ENCODE measurements at regions not wholly inside any gene's neighbourhood (a gene's known extent, or its start where the extent isn't known, plus 50 kb on each side); places are given as distances from the start of the nearest gene placed in this dataset.
"Not testable (repeated sequence)": the region's sequence is repeated elsewhere in the genome, so short reads cannot be mapped to it uniquely, and the experiment has no call there.

- CTCF ChIA-PET: no interaction called here
- no peak overlapping the region for H3K4me3 Mint-ChIP-seq
- H3K9me3 Mint-ChIP-seq: peaks cover 6% of the 10 kb centered on the region
- peaks cover 3% of the 10 kb centered on the region for H3K36me3 Mint-ChIP-seq
- DNase-seq: no peak
- H3K27ac Mint-ChIP-seq: no peak overlapping the region
- peaks cover 9% of the 10 kb centered on the region for H3K4me1 Mint-ChIP-seq
- peaks cover 12% of the 10 kb centered on the region for H3K27me3 Mint-ChIP-seq
Measured at GRCh38 chr2:234252772-234253171, 202.3 kb downstream of the SPP2 start.

GRCh38 chr2:234251326-234252271, 201.1 kb downstream of the SPP2 start:
- Mint-ChIP-seq H3K9me3 (no peaks in the 10 kb centered on the region), H3K27me3 (peaks cover 11% of the 10 kb centered on the region), H3K36me3 (peaks cover 3% of the 10 kb centered on the region), H3K27ac (peak overlapping the region; percentile 16), H3K4me3 (no peak overlapping the region), H3K4me1 (peaks cover 7% of the 10 kb centered on the region)
- no peak for DNase-seq
- CTCF ChIA-PET: no interaction called here

- Mint-ChIP-seq H3K4me1 (peaks cover 7% of the 10 kb centered on the region), H3K4me3 (no peak overlapping the region), H3K36me3 (peaks cover 2% of the 10 kb centered on the region), H3K9me3 (no peaks in the 10 kb centered on the region), H3K27ac (no peak overlapping the region), H3K27me3 (peaks cover 8% of the 10 kb centered on the region)
- CTCF ChIA-PET: no interaction called here
- DNase-seq: no peak
Measured at GRCh38 chr2:234250926-234251325, 200.4 kb downstream of the SPP2 start.

- peaks cover 7% of the 10 kb centered on the region for H3K4me1 Mint-ChIP-seq
- H3K36me3 Mint-ChIP-seq: peaks cover 2% of the 10 kb centered on the region
- no peak for DNase-seq
- H3K4me3 Mint-ChIP-seq: no peak overlapping the region
- CTCF ChIA-PET: no interaction called here
- peaks cover 8% of the 10 kb centered on the region for H3K27me3 Mint-ChIP-seq
- H3K27ac Mint-ChIP-seq: no peak overlapping the region
- no peaks in the 10 kb centered on the region for H3K9me3 Mint-ChIP-seq
Measured at GRCh38 chr2:234249873-234250272, 199.4 kb downstream of the SPP2 start.

GRCh38 chr2:234249034-234249735, 198.7 kb downstream of the SPP2 start:
- CTCF ChIA-PET: no interaction called here
- Mint-ChIP-seq H3K4me3 (no peak overlapping the region), H3K9me3 (no peaks in the 10 kb centered on the region), H3K27ac (no peak overlapping the region), H3K4me1 (peaks cover 11% of the 10 kb centered on the region), H3K36me3 (peaks cover 2% of the 10 kb centered on the region), H3K27me3 (peaks cover 8% of the 10 kb centered on the region)
- DNase-seq: no peak

GRCh38 chr2:234248213-234248710, 197.8 kb downstream of the SPP2 start:
- CTCF ChIA-PET, H3K9me3 Mint-ChIP-seq, H3K27ac Mint-ChIP-seq, H3K27me3 Mint-ChIP-seq, H3K4me3 Mint-ChIP-seq, H3K36me3 Mint-ChIP-seq, DNase-seq: not testable (repeated sequence)
- H3K4me1 Mint-ChIP-seq: peaks cover 20% of the 10 kb centered on the region

- H3K36me3 Mint-ChIP-seq: peaks cover 2% of the 10 kb centered on the region
- H3K4me1 Mint-ChIP-seq: peaks cover 22% of the 10 kb centered on the region
- H3K27me3 Mint-ChIP-seq: peaks cover 8% of the 10 kb centered on the region
- DNase-seq: no peak
- H3K4me3 Mint-ChIP-seq: no peak overlapping the region
- H3K9me3 Mint-ChIP-seq: no peaks in the 10 kb centered on the region
- CTCF ChIA-PET: no interaction called here
- no peak overlapping the region for H3K27ac Mint-ChIP-seq
Measured at GRCh38 chr2:234247453-234248180, 197.1 kb downstream of the SPP2 start.

- CTCF ChIA-PET: interaction anchor here (1.0 kb wide), 1 partner anchor 255 kb away, joined by 3 read pairs; no protein-coding TSS in a partner anchor
- no peaks in the 10 kb centered on the region for H3K27me3 Mint-ChIP-seq
- H3K9me3 Mint-ChIP-seq: peaks cover under 1% of the 10 kb centered on the region
- no peak overlapping the region for H3K27ac Mint-ChIP-seq
- no peak overlapping the region for H3K4me3 Mint-ChIP-seq
- H3K4me1 Mint-ChIP-seq: peaks cover 22% of the 10 kb centered on the region
- no peak for DNase-seq
- no peaks in the 10 kb centered on the region for H3K36me3 Mint-ChIP-seq
Measured at GRCh38 chr2:234245945-234246344, 195.4 kb downstream of the SPP2 start.

- H3K4me1 Mint-ChIP-seq: peaks cover 22% of the 10 kb centered on the region
- peak overlapping the region; percentile 75 for H3K27ac Mint-ChIP-seq
- H3K27me3 Mint-ChIP-seq: no peaks in the 10 kb centered on the region
- H3K4me3 Mint-ChIP-seq: peak overlapping the region; percentile 43
- DNase-seq: peak; percentile 42
- CTCF ChIA-PET: no interaction called here
- H3K36me3 Mint-ChIP-seq: no peaks in the 10 kb centered on the region
- H3K9me3 Mint-ChIP-seq: peaks cover 5% of the 10 kb centered on the region
Measured at GRCh38 chr2:234243871-234244565, 193.5 kb downstream of the SPP2 start.

GRCh38 chr2:234242459-234242836, 191.9 kb downstream of the SPP2 start:
- CTCF ChIA-PET: no interaction called here
- no peak for DNase-seq
- Mint-ChIP-seq H3K36me3 (peaks cover 1% of the 10 kb centered on the region), H3K9me3 (peaks cover 5% of the 10 kb centered on the region), H3K4me1 (peaks cover 22% of the 10 kb centered on the region), H3K4me3 (no peak overlapping the region), H3K27ac (no peak overlapping the region), H3K27me3 (no peaks in the 10 kb centered on the region)

GRCh38 chr2:234241656-234242458, 191.4 kb downstream of the SPP2 start:
- Mint-ChIP-seq H3K27me3 (no peaks in the 10 kb centered on the region), H3K27ac (no peak overlapping the region), H3K36me3 (peaks cover 1% of the 10 kb centered on the region), H3K9me3 (peaks cover 5% of the 10 kb centered on the region), H3K4me1 (peaks cover 22% of the 10 kb centered on the region), H3K4me3 (no peak overlapping the region)
- DNase-seq: no peak
- CTCF ChIA-PET: interaction anchor here (0.7 kb wide), 1 partner anchor 303 kb away, joined by 3 read pairs; no protein-coding TSS in a partner anchor

GRCh38 chr2:234240917-234241316, 190.4 kb downstream of the SPP2 start:
- Mint-ChIP-seq H3K4me3 (no peak overlapping the region), H3K9me3 (peaks cover 5% of the 10 kb centered on the region), H3K4me1 (peaks cover 22% of the 10 kb centered on the region), H3K36me3 (peaks cover 1% of the 10 kb centered on the region), H3K27me3 (peaks cover 3% of the 10 kb centered on the region), H3K27ac (no peak overlapping the region)
- CTCF ChIA-PET: no interaction called here
- no peak for DNase-seq

GRCh38 chr2:234235191-234235590, 184.7 kb downstream of the SPP2 start:
- H3K4me3 Mint-ChIP-seq: no peak overlapping the region
- peaks cover 1% of the 10 kb centered on the region for H3K36me3 Mint-ChIP-seq
- H3K27ac Mint-ChIP-seq: no peak overlapping the region
- peaks cover 4% of the 10 kb centered on the region for H3K27me3 Mint-ChIP-seq
- H3K9me3 Mint-ChIP-seq: peaks cover 3% of the 10 kb centered on the region
- no peaks in the 10 kb centered on the region for H3K4me1 Mint-ChIP-seq
- DNase-seq: no peak
- CTCF ChIA-PET: interaction anchor here (1.0 kb wide), 1 partner anchor 19 kb away, joined by 3 read pairs; no protein-coding TSS in a partner anchor

All from activated naive CD4-positive, alpha-beta T cell treated with anti-CD3 and anti-CD28 coated beads, Interleukin-2, amount 10 ng/mL, durations not matched to agents 7 days and 5 days (primary cell).